Left cardiac atrium (tissue), 4 donors: ENCODE measurements at regions not wholly inside any gene's neighbourhood (a gene's known extent, or its start where the extent isn't known, plus 50 kb on each side); places are given as distances from the start of the nearest gene placed in this dataset.
"Not testable (repeated sequence)": the region's sequence is repeated elsewhere in the genome, so short reads cannot be mapped to it uniquely, and the experiment has no call there.

ENCODE experiments used
- ATAC-seq, 2 donors: fragments of 200-7000 bp; cut with Tn5 transposase; one replicate each; pipeline ENCODE4 v1.9.1; 2020; ENCODE audit warnings: mild to moderate bottlenecking in 2 of 2, moderate library complexity in 2 of 2
- DNase-seq: peaks from one replicate; pipeline ENCODE4 v3.0.0-alpha.2; 2020
- intact Hi-C, 2 donors: fragments of 100-400 bp; cut with DNase I; formaldehyde crosslinking; loops; one replicate each; pipeline versions ENCODE4 v1.14.1 to v1.15.1; 2022 to 2023
- donor health status: DM: no; HTN: yes; CAD: no.
- donor health status: DM: no; HTN: yes; CAD: no; lungs with severe emphysema.
- donor health status: DM: yes; HTN: yes; CAD: no.
- donor health status: Dilated cardiomyopathy.

DNA sequence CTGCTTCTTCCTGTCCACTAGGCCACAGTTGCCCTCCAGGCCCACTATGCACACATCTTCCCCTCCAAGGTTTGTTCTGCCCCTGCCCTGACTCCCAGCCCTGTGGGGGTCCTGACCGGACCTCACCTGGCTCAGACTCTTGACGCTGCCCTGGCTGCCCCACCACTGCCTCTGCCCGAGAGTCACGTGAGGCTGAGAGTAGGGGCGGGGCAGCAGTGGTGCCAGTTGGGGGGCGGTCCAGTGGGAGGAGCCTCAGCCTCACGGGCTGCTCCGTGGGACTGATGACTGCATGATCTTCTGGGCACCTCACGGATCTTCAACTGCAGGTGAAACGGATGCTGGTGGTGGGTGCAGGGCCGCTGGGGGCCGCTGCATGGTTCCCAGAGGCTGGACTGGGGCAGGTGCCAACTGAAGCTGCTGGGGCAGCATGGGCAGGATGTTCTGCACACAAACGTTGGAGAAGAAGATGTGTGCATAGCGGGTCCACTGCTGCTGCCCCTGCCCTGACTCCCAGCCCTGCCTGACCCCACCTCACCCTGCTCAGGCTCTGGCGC is 77.6 kb downstream of the HHIPL2 start:
- DNase-seq, ATAC-seq, intact Hi-C loops: not testable (repeated sequence)

- DNase-seq = no peak
- no peak for ATAC-seq
- intact Hi-C loops = loop anchor here (5.0 to 10.0 kb wide), 2 partner anchors 166 to 248 kb away; partner anchors contain the start of genes AIDA (in 1 of the 2) and BROX (in 1 of the 2)
These were observed 81.6 kb downstream of the HHIPL2 start for GRCh38 chr1:222466150-222466865.

- intact Hi-C loops = loop anchor here (1.0 to 10.0 kb wide), 3 partner anchors 167 to 249 kb away; partner anchors contain the start of genes AIDA (in 1 of the 2) and BROX (in 1 of the 2)
- peak; percentile 93 for DNase-seq
- ATAC-seq = peak; percentile 99 to 100
These were observed 82.5 kb downstream of the HHIPL2 start for GRCh38 chr1:222465211-222466041.

DNA sequence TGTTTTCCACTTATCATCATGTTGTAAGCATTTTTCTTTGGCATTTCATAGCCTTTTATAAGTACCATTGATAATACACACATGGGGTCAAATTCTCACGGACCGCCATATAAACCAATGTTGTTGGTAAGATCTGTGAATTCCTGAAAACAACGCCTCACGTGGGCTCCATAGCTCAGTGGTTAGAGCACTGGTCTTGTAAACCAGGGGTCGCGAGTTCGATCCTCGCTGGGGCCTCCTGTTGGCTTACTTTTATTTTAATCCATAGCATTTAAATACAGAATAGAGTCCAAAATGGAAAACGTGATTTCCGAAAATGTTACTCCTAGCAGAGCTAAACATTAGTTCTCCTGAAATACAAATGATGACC is 83.1 kb downstream of the HHIPL2 start:
- ATAC-seq (peak; percentile 19 to 48), DNase-seq (peak; percentile 61)
- intact Hi-C loops = loop anchor here (1.0 to 10.0 kb wide), 3 partner anchors 167 to 250 kb away; partner anchors contain the start of genes AIDA (in 1 of the 2) and BROX (in 1 of the 2)

DNA sequence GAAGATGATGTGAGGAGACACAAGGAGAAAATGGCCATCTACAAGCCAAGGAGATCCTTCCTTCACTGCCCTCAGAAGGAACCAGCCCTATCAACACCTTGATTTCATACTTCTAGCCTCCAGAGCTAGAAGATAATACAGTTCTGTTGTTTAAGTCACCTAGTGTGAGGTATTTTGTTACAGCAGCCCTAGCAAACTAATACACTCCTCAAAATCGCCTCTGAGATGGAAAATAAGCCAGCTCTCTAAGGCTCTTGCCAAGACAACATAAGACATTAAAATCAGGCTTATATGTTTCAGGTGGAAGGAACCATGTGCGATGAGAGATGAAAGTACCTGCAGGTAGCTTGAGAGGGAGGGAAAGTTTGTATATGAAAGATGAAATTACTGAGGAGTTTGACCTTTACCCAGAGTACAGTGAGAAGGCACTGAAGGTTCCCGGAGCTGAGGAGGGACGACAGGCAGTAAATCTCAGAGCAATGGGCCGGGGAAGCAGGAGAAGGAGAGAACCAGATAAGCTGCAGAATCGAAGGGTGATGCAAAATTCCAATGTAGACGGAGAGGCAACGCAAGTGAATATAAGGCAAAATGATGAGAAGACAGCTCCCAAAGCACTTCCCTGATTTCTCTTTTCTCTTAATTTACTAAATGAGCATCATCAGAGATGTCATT is 84.7 kb downstream of the HHIPL2 start:
- ATAC-seq (no peak), DNase-seq (no peak)
- intact Hi-C loops = loop anchor here in 1 of 2 donors (10.0 kb wide), 1 partner anchor 252 kb away; the partner anchor contains the start of genes AIDA and BROX

DNA sequence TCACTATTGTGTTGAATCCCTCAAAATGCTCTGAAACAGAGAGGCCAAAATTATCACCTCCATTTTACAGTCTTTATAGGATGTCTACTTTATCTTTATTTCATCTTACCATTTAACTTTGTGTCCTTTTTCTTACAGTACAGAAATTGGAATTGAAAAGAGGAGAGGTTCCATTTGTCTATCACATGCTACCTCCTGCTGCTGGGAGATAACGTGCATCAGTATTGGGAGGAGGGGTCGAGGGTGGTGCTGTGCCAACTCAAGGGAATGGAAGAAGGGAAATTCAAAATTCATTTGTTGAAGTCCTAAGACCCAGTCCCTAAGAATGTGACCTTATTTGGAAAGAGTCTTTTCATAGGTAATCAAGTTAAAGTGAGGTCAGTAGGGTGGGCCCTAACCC is 85.3 kb downstream of the HHIPL2 start:
- intact Hi-C loops = loop anchor here in 1 of 2 donors (10.0 kb wide), 1 partner anchor 252 kb away; the partner anchor contains the start of genes AIDA and BROX
- no peak for ATAC-seq
- DNase-seq = no peak

DNA sequence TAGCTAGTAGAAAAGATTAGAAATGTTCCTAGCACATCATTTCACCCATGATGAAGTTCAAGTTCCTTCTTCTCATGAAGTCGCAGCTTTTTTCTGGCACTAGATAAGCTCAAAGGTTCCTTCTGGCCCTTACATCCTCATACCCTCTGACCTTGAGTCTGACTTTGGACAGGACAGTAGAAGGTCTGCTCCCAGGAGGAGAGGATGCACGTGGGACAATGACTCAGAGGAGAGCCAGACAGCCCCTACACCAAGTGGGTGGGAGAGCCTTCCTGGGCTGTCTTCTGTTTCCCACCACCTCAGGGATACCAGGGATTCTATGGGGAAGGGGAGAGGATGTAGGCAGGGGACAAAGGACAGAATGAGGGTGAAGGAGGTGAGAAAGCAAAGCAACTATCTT is 86.0 kb downstream of the HHIPL2 start:
- intact Hi-C loops = loop anchor here in 1 of 2 donors (10.0 kb wide), 1 partner anchor 253 kb away; the partner anchor contains the start of genes AIDA and BROX
- ATAC-seq (no peak), DNase-seq (no peak)

DNA sequence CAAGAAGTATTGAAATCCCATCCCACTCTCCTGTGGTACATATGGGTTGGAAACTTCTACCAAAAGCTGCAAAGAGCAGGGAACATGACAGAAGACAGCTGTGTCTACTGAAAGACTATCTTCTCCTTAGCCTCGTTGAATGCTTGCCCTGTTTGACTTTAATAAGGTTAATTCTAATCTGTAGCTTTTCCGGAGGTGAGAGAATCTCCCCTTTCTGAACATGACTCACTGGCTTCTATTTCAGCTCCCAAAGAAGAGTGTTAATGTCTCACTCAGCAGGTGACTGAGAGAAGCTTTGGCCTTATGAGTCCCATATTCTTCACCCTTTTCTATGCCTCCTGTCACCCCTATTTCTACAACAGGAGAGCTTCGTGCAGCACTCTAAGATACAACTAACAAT is 88.3 kb downstream of the HHIPL2 start:
- intact Hi-C loops = loop anchor here in 1 of 2 donors (10.0 kb wide), 1 partner anchor 255 kb away; the partner anchor contains the start of genes AIDA and BROX
- ATAC-seq = no peak
- no peak for DNase-seq

DNA sequence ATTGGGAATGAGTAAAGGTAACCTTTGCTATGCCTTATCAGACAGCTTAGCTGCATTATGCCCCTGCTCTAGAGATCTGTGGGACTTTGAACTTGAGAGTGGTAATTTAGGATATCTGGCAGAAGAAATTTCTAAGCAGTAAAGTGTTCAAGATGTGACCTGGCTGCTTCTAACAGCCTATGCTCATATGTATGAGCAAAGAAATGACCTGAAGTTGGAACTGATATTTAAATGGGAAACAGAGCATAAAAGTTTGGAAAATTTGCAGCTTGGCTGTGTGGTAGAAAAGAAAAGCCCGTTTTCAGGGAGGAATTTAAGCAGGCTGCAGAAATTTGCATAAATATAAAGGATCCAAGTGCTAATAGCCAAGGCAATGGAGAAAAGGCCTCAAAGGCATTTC is 90.4 kb downstream of the HHIPL2 start:
- DNase-seq = no peak
- intact Hi-C loops = no loop called here
- no peak for ATAC-seq

GRCh38 chr1:222457084-222457483 is 90.8 kb downstream of the HHIPL2 start:
- DNase-seq (no peak), ATAC-seq (no peak)
- intact Hi-C loops = no loop called here

GRCh38 chr1:222455188-222455879 is 92.6 kb downstream of the HHIPL2 start:
- peak; percentile 87 for DNase-seq
- intact Hi-C loops = loop anchor here in 1 of 2 donors (2.0 kb wide), 1 partner anchor 977 kb away; no protein-coding TSS in a partner anchor
- ATAC-seq = peak; percentile 95 to 96

- DNase-seq = peak; percentile 40
These were observed 93.1 kb downstream of the HHIPL2 start for GRCh38 chr1:222454782-222455181.

GRCh38 chr1:222454186-222454585 is 93.7 kb downstream of the HHIPL2 start:
- intact Hi-C loops = loop anchor here in 1 of 2 donors (2.0 to 5.0 kb wide), 2 partner anchors 357 to 975 kb away; no protein-coding TSS in a partner anchor
- ATAC-seq (no peak), DNase-seq (no peak)

More at GRCh38 chr1:222454782-222455181, 93.1 kb downstream of the HHIPL2 start:
- intact Hi-C loops = loop anchor here in 1 of 2 donors (2.0 to 5.0 kb wide), 2 partner anchors 357 to 976 kb away; no protein-coding TSS in a partner anchor
- peak; percentile 73 to 81 for ATAC-seq

DNA sequence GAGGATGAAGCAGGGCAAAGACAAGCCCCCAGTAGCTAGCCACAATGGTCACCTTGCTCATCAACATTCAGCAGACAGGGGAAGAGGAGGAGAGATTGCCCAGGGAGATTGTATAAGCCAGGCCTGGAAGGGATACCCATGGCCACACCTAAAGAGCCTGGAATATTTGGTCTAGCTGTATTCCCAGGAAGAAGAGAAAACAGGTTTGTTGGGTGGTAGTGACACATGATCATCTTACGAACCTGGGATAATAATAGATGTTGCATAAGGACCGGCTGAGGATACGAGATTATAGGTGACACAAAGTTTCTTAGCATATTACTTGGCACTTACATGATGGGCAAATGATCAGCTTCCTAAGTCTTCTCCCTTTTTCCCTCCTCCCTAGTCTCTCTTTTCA is 95.9 kb downstream of the HHIPL2 start:
- no peak for DNase-seq
- no peak for ATAC-seq
- intact Hi-C loops = loop anchor here in 1 of 2 donors (5.0 kb wide), 1 partner anchor 355 kb away; no protein-coding TSS in a partner anchor

- DNase-seq (no peak), ATAC-seq (no peak)
- intact Hi-C loops = no loop called here
These were observed 104.3 kb downstream of the HHIPL2 start for GRCh38 chr1:222443566-222443965.

GRCh38 chr1:222441066-222441465 is 106.8 kb downstream of the HHIPL2 start:
- ATAC-seq = no peak
- intact Hi-C loops = no loop called here
- no peak for DNase-seq

DNA sequence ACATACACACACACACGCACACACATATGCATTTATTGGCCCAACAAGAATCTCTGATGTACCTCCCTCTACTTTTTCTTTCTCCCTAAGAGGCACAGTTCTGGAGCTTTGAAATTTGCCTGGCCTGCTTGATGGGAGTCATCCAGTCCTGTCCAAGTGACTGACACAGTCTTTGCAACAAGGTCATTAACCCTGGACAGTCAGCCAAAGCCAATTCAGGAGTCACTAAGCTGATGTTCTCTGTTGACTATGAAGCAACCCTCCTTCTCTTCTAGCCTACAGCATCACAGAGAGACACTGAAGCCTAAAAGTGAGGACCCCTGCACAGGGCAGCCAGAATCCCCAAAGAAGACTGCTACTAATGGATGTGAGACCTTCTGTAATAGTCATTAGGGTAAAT is 123.1 kb downstream of the HHIPL2 start:
- DNase-seq (no peak), ATAC-seq (no peak)
- intact Hi-C loops = no loop called here

DNA sequence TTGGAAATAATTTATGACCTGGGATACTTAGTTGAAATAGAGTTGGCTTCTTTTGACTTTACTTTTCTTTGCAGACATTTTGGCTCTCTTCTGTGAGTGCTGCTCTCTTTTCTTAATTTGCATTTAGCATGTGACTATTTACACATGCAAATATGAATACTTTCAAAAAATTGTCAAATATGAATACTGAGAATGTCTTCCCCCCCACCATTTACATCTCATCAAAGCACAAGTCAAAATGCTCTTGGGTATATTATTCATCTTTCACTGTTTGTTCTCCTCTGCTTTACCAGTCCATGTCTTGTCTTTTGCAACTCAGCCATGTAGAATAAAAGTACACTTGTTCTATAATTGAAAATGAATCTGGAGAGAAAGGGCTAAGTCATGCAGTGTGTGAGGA is 126.5 kb downstream of the HHIPL2 start:
- intact Hi-C loops = no loop called here
- no peak for DNase-seq
- ATAC-seq = no peak
